ENCODE measurements at regions not wholly inside any gene's neighbourhood (a gene's known extent, or its start where the extent isn't known, plus 50 kb on each side); places are given as distances from the start of the nearest gene placed in this dataset.

GRCh38 chr2:49837561-49838293 lies 683.4 kb upstream of the FSHR start:
- no peaks in the 10 kb centered on the region for H3K9me3 Mint-ChIP-seq
- H3K4me1 Mint-ChIP-seq, result peaks cover 5% of the 10 kb centered on the region

GRCh38 chr2:49836017-49836416 lies 681.7 kb upstream of the FSHR start:
- Mint-ChIP-seq H3K9me3 (no peaks in the 10 kb centered on the region), H3K4me1 (peaks cover 10% of the 10 kb centered on the region), H3K36me3 (ENCODE audit: low read depth) (no peaks in the 10 kb centered on the region), H3K27ac (no peak overlapping the region), H3K4me3 (no peak overlapping the region), H3K27me3 (ENCODE audit: low read depth) (no peaks in the 10 kb centered on the region)
- TF ChIP-seq CTCF (IDR thresholded peaks at IDR 0.05; ENCODE audit: unreplicated experiment in 3 of 3), result no peak

More at GRCh38 chr2:49837561-49838293, 683.4 kb upstream of the FSHR start:
- Mint-ChIP-seq H3K36me3 (ENCODE audit: low read depth) (no peaks in the 10 kb centered on the region), H3K27me3 (ENCODE audit: low read depth) (no peaks in the 10 kb centered on the region), H3K4me3 (no peak overlapping the region), H3K27ac (no peak overlapping the region)
- no peak for TF ChIP-seq CTCF (IDR thresholded peaks at IDR 0.05; ENCODE audit: unreplicated experiment in 3 of 3)

- H3K4me1 Mint-ChIP-seq, result peaks cover 10% of the 10 kb centered on the region
- no peaks in the 10 kb centered on the region for H3K27me3 Mint-ChIP-seq (ENCODE audit: low read depth)
- H3K27ac Mint-ChIP-seq, result no peak overlapping the region
- TF ChIP-seq CTCF (IDR thresholded peaks at IDR 0.05; ENCODE audit: unreplicated experiment in 3 of 3), result no peak
- H3K9me3 Mint-ChIP-seq, result no peaks in the 10 kb centered on the region
- no peak overlapping the region for H3K4me3 Mint-ChIP-seq
- H3K36me3 Mint-ChIP-seq (ENCODE audit: low read depth), result no peaks in the 10 kb centered on the region
These were observed 680.1 kb upstream of the FSHR start for GRCh38 chr2:49834433-49834832.

GRCh38 chr2:49832555-49832954 lies 678.2 kb upstream of the FSHR start:
- TF ChIP-seq CTCF (IDR thresholded peaks at IDR 0.05; ENCODE audit: unreplicated experiment in 3 of 3), result no peak
- no peaks in the 10 kb centered on the region for H3K27me3 Mint-ChIP-seq (ENCODE audit: low read depth)
- H3K4me3 Mint-ChIP-seq, result no peak overlapping the region
- peaks cover 4% of the 10 kb centered on the region for H3K4me1 Mint-ChIP-seq
- peaks cover 3% of the 10 kb centered on the region for H3K9me3 Mint-ChIP-seq
- no peaks in the 10 kb centered on the region for H3K36me3 Mint-ChIP-seq (ENCODE audit: low read depth)
- no peak overlapping the region for H3K27ac Mint-ChIP-seq

- Mint-ChIP-seq H3K9me3 (peaks cover 6% of the 10 kb centered on the region), H3K27ac (no peak overlapping the region), H3K4me1 (peaks cover 4% of the 10 kb centered on the region), H3K36me3 (ENCODE audit: low read depth) (no peaks in the 10 kb centered on the region), H3K27me3 (ENCODE audit: low read depth) (no peaks in the 10 kb centered on the region), H3K4me3 (no peak overlapping the region)
- no peak for TF ChIP-seq CTCF (IDR thresholded peaks at IDR 0.05; ENCODE audit: unreplicated experiment in 3 of 3)
These were observed 677.5 kb upstream of the FSHR start for GRCh38 chr2:49831698-49832367.

GRCh38 chr2:49830846-49831245 lies 676.5 kb upstream of the FSHR start:
- no peak overlapping the region for H3K27ac Mint-ChIP-seq
- TF ChIP-seq CTCF (IDR thresholded peaks at IDR 0.05; ENCODE audit: unreplicated experiment in 3 of 3), result no peak
- H3K4me1 Mint-ChIP-seq, result peaks cover 4% of the 10 kb centered on the region
- H3K9me3 Mint-ChIP-seq, result peaks cover 9% of the 10 kb centered on the region
- no peak overlapping the region for H3K4me3 Mint-ChIP-seq
- H3K27me3 Mint-ChIP-seq (ENCODE audit: low read depth), result no peaks in the 10 kb centered on the region
- H3K36me3 Mint-ChIP-seq (ENCODE audit: low read depth), result no peaks in the 10 kb centered on the region
